Stimulated activated CD8-positive, alpha-beta memory T cell treated with anti-CD3 and anti-CD28 coated beads, Interleukin-12 subunit alpha, Interleukin-12 subunit beta, amount 100 ng/mL, for 1 hour (primary cell): ENCODE measurements at regions not wholly inside any gene's neighbourhood (a gene's known extent, or its start where the extent isn't known, plus 50 kb on each side); places are given as distances from the start of the nearest gene placed in this dataset.

ENCODE experiments used
- DNase-seq: peaks from one replicate; pipeline ENCODE4 v3.0.0-alpha.2; 2020; ENCODE audit warnings: low read depth

GRCh38 chr16:66289051-66289680, 77.3 kb upstream of the CDH5 start:
- no peak for DNase-seq

GRCh38 chr16:66287926-66288325, 78.6 kb upstream of the CDH5 start:
- DNase-seq, result no peak

GRCh38 chr16:66287416-66287815, 79.1 kb upstream of the CDH5 start:
- DNase-seq, result no peak

- no peak for DNase-seq
Measured at GRCh38 chr16:66286527-66286926, 80.0 kb upstream of the CDH5 start.

GRCh38 chr16:66278604-66279262, 87.8 kb upstream of the CDH5 start:
- DNase-seq, result no peak

- no peak for DNase-seq
Measured at GRCh38 chr16:66278111-66278531, 88.4 kb upstream of the CDH5 start.

GRCh38 chr16:66277311-66278070, 89.0 kb upstream of the CDH5 start:
- DNase-seq, result no peak

- DNase-seq, result no peak
Measured at GRCh38 chr16:66275775-66276428, 90.6 kb upstream of the CDH5 start.

- no peak for DNase-seq
Measured at GRCh38 chr16:66274335-66275110, 92.0 kb upstream of the CDH5 start.

GRCh38 chr16:66273644-66274334, 92.7 kb upstream of the CDH5 start:
- no peak for DNase-seq

- DNase-seq, result no peak
Measured at GRCh38 chr16:66273053-66273452, 93.4 kb upstream of the CDH5 start.

GRCh38 chr16:66272461-66272860, 94.0 kb upstream of the CDH5 start:
- DNase-seq, result no peak

GRCh38 chr16:66271074-66272060, 95.1 kb upstream of the CDH5 start:
- no peak for DNase-seq

GRCh38 chr16:66270333-66270927, 96.1 kb upstream of the CDH5 start:
- peak; percentile 24 for DNase-seq

- DNase-seq, result no peak
Measured at GRCh38 chr16:66269617-66270332, 96.7 kb upstream of the CDH5 start.

- no peak for DNase-seq
Measured at GRCh38 chr16:66267292-66268014, 99.0 kb upstream of the CDH5 start.

GRCh38 chr16:66266436-66267291, 99.8 kb upstream of the CDH5 start:
- no peak for DNase-seq
